H9 (cell line): ENCODE measurements at regions not wholly inside any gene's neighbourhood (a gene's known extent, or its start where the extent isn't known, plus 50 kb on each side); places are given as distances from the start of the nearest gene placed in this dataset.
A peak's percentile ranks its signal among the peaks of the same experiment; 100 is the strongest.

Experiments
- DNase-seq: peaks from one replicate; pipeline ENCODE4 v3.0.0-alpha.2; 2017
- H2AFZ ChIP-seq: one replicate; pipeline ENCODE4 v1.6.1; 2013; ENCODE audit warnings: mild to moderate bottlenecking, low read length, control low read depth, moderate library complexity
- H2AK5ac ChIP-seq: 2 replicates; pipeline ENCODE4 v1.6.1; 2013; ENCODE audit warnings: low read length, control low read depth, mixed read lengths; ENCODE audit not compliant: insufficient read length
- H2BK120ac ChIP-seq: one replicate; pipeline ENCODE4 v1.6.1; 2013; ENCODE audit warnings: low read depth, mild to moderate bottlenecking, low read length, control low read depth, inconsistent platforms; ENCODE audit not compliant: poor library complexity, severe bottlenecking
- H2BK12ac ChIP-seq: 2 replicates; pipeline ENCODE4 v1.6.1; 2013; ENCODE audit warnings: low read length, control low read depth, mixed read lengths, low read depth; ENCODE audit not compliant: insufficient read length
- H2BK15ac ChIP-seq: 2 replicates; pipeline ENCODE4 v1.6.1; 2013; ENCODE audit warnings: low read depth, low read length, control low read depth
- H2BK20ac ChIP-seq: one replicate; pipeline ENCODE4 v1.6.1; 2013; ENCODE audit warnings: low read depth, mild to moderate bottlenecking, low read length, control low read depth, inconsistent platforms; ENCODE audit not compliant: poor library complexity, severe bottlenecking
- H2BK5ac ChIP-seq: 2 replicates; pipeline ENCODE4 v1.6.1; 2013; ENCODE audit warnings: low read length, control low read depth, mixed read lengths; ENCODE audit not compliant: insufficient read length
- H3K14ac ChIP-seq: 2 replicates; pipeline ENCODE4 v1.6.1; 2013; ENCODE audit warnings: low read length, control low read depth; ENCODE audit not compliant: insufficient read depth
- H3K18ac ChIP-seq: 2 replicates; pipeline ENCODE4 v1.6.1; 2013; ENCODE audit warnings: low read depth, mild to moderate bottlenecking, mixed read lengths, low read length, control low read depth; ENCODE audit not compliant: insufficient read length
- H3K23ac ChIP-seq: 2 replicates; pipeline ENCODE4 v1.6.1; 2013; ENCODE audit warnings: low read length, control low read depth, mixed read lengths, low read depth; ENCODE audit not compliant: insufficient read length
- H3K23me2 ChIP-seq: 2 replicates; pipeline ENCODE4 v1.6.1; 2013; ENCODE audit warnings: low read depth, mild to moderate bottlenecking, mixed read lengths, low read length, control low read depth; ENCODE audit not compliant: insufficient read length, poor library complexity, severe bottlenecking
- H3K27ac ChIP-seq: 2 replicates; pipeline ENCODE4 v1.5.1; 2013; ENCODE audit warnings: low read length, control low read depth, mixed read lengths, low read depth; ENCODE audit not compliant: insufficient read length
- H3K27me3 ChIP-seq: 2 replicates; pipeline ENCODE4 v1.6.1; 2013; ENCODE audit warnings: low read length, control low read depth, inconsistent platforms; ENCODE audit not compliant: insufficient read depth
- H3K4ac ChIP-seq: 2 replicates; pipeline ENCODE4 v1.6.1; 2013; ENCODE audit warnings: low read depth, mild to moderate bottlenecking, control low read depth, inconsistent platforms, low read length, moderate library complexity
- H3K4me1 ChIP-seq: 2 replicates; pipeline ENCODE4 v1.6.1; 2013; ENCODE audit warnings: low read length, control low read depth, inconsistent platforms; ENCODE audit not compliant: insufficient read depth
- H3K4me2 ChIP-seq: 2 replicates; pipeline ENCODE4 v1.6.1; 2013; ENCODE audit warnings: low read length, control low read depth, mixed read lengths; ENCODE audit not compliant: insufficient read length, insufficient read depth
- H3K56ac ChIP-seq: 2 replicates; pipeline ENCODE4 v1.6.1; 2013; ENCODE audit warnings: low read depth, mild to moderate bottlenecking, mixed read lengths, low read length, control low read depth; ENCODE audit not compliant: insufficient read length
- H3K79me1 ChIP-seq: 2 replicates; pipeline ENCODE4 v1.6.1; 2013; ENCODE audit warnings: low read depth, mild to moderate bottlenecking, moderate library complexity, low read length, control low read depth, inconsistent platforms; ENCODE audit not compliant: insufficient read depth, poor library complexity, severe bottlenecking
- H3K79me2 ChIP-seq: 2 replicates; pipeline ENCODE4 v1.6.1; 2013; ENCODE audit warnings: low read length, control low read depth, inconsistent platforms; ENCODE audit not compliant: insufficient read depth
- H3K9ac ChIP-seq: 2 replicates; pipeline ENCODE4 v1.6.1; 2013; ENCODE audit warnings: low read length, control low read depth, mixed read lengths; ENCODE audit not compliant: insufficient read length; ENCODE audit errors: extremely low read depth
- H3K9me3 ChIP-seq: one replicate; pipeline ENCODE4 v1.6.1; 2013; ENCODE audit warnings: low read depth, low read length, inconsistent platforms; ENCODE audit not compliant: control insufficient read depth
- H3T11ph ChIP-seq: one replicate; pipeline ENCODE4 v1.6.1; 2013; ENCODE audit warnings: mild to moderate bottlenecking, low read length, control low read depth, inconsistent platforms
- H4K20me1 ChIP-seq: one replicate; pipeline ENCODE4 v1.6.1; 2013; ENCODE audit not compliant: control insufficient read depth, insufficient read length, insufficient read depth
- H4K5ac ChIP-seq: 2 replicates; pipeline ENCODE4 v1.6.1; 2013; ENCODE audit warnings: low read depth, mild to moderate bottlenecking, mixed read lengths, low read length, control low read depth; ENCODE audit not compliant: insufficient read length
- H4K8ac ChIP-seq: replicated peaks from 2 replicates; pipeline ENCODE4 v1.6.1; 2013; ENCODE audit warnings: low read length, control low read depth, mixed read lengths, low read depth; ENCODE audit not compliant: insufficient read length
- H4K91ac ChIP-seq: 2 replicates; pipeline ENCODE4 v1.6.1; 2013; ENCODE audit warnings: low read depth, mild to moderate bottlenecking, moderate library complexity, mixed read lengths, low read length, control low read depth; ENCODE audit not compliant: insufficient read length
- H3K27ac Mint-ChIP-seq, 3 experiments: 2 replicates in 2 of 3; 3 replicates in 1 of 3; pipeline ENCODE4 v1.8.0; 2020 to 2021; ENCODE audit warnings: mixed read lengths in 3 of 3, mild to moderate bottlenecking in 1 of 3, moderate library complexity in 1 of 3
- H3K27me3 Mint-ChIP-seq: 2 replicates; pipeline ENCODE4 v1.8.0; 2021; ENCODE audit warnings: low read depth, mild to moderate bottlenecking, moderate library complexity, mixed read lengths
- H3K36me3 Mint-ChIP-seq, 3 experiments: 2 replicates in 2 of 3; 3 replicates in 1 of 3; pipeline ENCODE4 v1.8.0; 2020 to 2021; ENCODE audit warnings: low read depth in 3 of 3, mixed read lengths in 3 of 3; ENCODE audit not compliant: insufficient read depth in 1 of 3
- H3K4me1 Mint-ChIP-seq, 2 experiments: 2 replicates each; pipeline ENCODE4 v1.8.0; 2020; ENCODE audit warnings: mixed read lengths in 2 of 2
- H3K4me3 Mint-ChIP-seq, 2 experiments: 2 replicates in 1 of 2; 3 replicates in 1 of 2; pipeline ENCODE4 v1.8.0; 2020 to 2021; ENCODE audit warnings: mild to moderate bottlenecking in 2 of 2, mixed read lengths in 2 of 2, moderate library complexity in 1 of 2
- H3K9me3 Mint-ChIP-seq, 2 experiments: 2 replicates in 1 of 2; 3 replicates in 1 of 2; pipeline ENCODE4 v1.8.0; 2020; ENCODE audit warnings: mild to moderate bottlenecking in 2 of 2, mixed read lengths in 2 of 2, moderate library complexity in 1 of 2
- WGBS: extraction: QIAGEN DNeasy Blood & Tissue Kit; methylation state at CpG from one replicate; pipeline ENCODE4 v1.1.7; 2013; ENCODE audit warnings: missing lambda C conversion rate, low lambda C conversion rate, mixed read lengths; ENCODE audit not compliant: insufficient read length; ENCODE audit errors: extremely low coverage; 5-methylcytosine and 5-hydroxymethylcytosine counted together
- TF ChIP-seq, protein P1 (sequence below): fragments of 200-600 bp; sonication (generic); conservative IDR thresholded peaks from 3 replicates; pipeline ENCODE4 v1.8.0; 2021; ENCODE audit warnings: antibody characterized with exemption, mild to moderate bottlenecking

GRCh38 chr2:168300460-168300859, 53.1 kb upstream of the STK39 start:
- no peak overlapping the region for H2AFZ ChIP-seq

More at GRCh38 chr2:168300460-168300859, 53.1 kb upstream of the STK39 start:
- Histone ChIP-seq H3K18ac (no peak overlapping the region), H3K79me1 (no peaks in the 10 kb centered on the region), H3K14ac (no peak overlapping the region), H2BK12ac (no peak overlapping the region), H3K79me2 (no peaks in the 10 kb centered on the region), H3T11ph (no peak overlapping the region), H2AK5ac (no peak overlapping the region), H3K23me2 (no peaks in the 10 kb centered on the region), H3K23ac (no peak overlapping the region), H3K9ac (no peak overlapping the region), H3K56ac (no peak overlapping the region), H2BK120ac (no peak overlapping the region), H3K27me3 (no peaks in the 10 kb centered on the region), H4K91ac (no peak overlapping the region), H3K27ac (no peak overlapping the region), H3K9me3 (no peaks in the 10 kb centered on the region), H3K4me2 (no peak overlapping the region), H4K8ac (no peak overlapping the region), H3K4ac (no peak overlapping the region), H4K5ac (no peak overlapping the region), H2BK5ac (no peak overlapping the region), H4K20me1 (no peaks in the 10 kb centered on the region), H2BK20ac (no peak overlapping the region), H2BK15ac (no peak overlapping the region), H3K4me1 (no peaks in the 10 kb centered on the region)
- DNase-seq: no peak
- Mint-ChIP-seq H3K9me3 (peaks cover 2% of the 10 kb centered on the region in 2 experiments), H3K27ac (peak overlapping the region in 1 of 3 experiments; percentile 67; a peak in 1 of 7 replicates), H3K4me3 (no peak overlapping the region), H3K4me1 (no peaks in the 10 kb centered on the region), H3K27me3 (no peaks in the 10 kb centered on the region; the same call in 1 of the 2 replicates), H3K36me3 (peaks cover under 1 to 1% (median under 1%) of the 10 kb centered on the region in 3 experiments; a peak in 3 of 7 replicates)
- TF ChIP-seq, protein P1, sequence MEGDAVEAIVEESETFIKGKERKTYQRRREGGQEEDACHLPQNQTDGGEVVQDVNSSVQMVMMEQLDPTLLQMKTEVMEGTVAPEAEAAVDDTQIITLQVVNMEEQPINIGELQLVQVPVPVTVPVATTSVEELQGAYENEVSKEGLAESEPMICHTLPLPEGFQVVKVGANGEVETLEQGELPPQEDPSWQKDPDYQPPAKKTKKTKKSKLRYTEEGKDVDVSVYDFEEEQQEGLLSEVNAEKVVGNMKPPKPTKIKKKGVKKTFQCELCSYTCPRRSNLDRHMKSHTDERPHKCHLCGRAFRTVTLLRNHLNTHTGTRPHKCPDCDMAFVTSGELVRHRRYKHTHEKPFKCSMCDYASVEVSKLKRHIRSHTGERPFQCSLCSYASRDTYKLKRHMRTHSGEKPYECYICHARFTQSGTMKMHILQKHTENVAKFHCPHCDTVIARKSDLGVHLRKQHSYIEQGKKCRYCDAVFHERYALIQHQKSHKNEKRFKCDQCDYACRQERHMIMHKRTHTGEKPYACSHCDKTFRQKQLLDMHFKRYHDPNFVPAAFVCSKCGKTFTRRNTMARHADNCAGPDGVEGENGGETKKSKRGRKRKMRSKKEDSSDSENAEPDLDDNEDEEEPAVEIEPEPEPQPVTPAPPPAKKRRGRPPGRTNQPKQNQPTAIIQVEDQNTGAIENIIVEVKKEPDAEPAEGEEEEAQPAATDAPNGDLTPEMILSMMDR: no peak
- no CpG with 5 or more reads among the region's 2 CpGs for WGBS
